ENCODE measurements at regions not wholly inside any gene's neighbourhood (a gene's known extent, or its start where the extent isn't known, plus 50 kb on each side); places are given as distances from the start of the nearest gene placed in this dataset.
"Not testable (repeated sequence)": the region's sequence is repeated elsewhere in the genome, so short reads cannot be mapped to it uniquely, and the experiment has no call there.

DNA sequence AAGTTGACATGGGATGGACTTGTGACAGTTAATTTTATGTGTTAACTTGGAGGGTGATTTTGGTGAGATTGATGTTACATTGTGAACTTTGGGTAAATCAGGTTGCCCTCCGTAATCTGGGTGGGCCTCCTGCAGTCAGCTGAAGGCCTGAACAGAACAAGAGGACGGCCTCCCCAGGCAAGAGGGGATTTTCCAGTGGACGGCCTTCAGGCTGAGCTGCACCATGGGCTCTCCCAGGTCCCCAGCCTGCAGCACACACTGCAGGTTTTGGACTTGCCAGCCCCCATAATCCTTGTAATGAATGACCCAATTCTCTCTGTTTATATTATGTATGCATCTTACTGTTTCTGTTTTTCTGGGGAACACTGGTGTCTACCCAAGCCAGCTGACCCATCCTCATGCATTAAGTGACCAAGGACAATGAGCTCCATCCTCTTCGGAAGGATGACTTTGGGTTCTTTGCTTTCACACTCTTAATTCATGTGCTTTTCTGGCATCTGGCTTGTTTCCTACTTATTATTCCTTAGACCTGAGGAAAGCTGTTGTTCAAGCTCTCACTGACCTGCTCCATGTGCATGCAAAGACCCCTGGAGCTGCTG is 64.2 kb downstream of the DACT2 start:
- peaks cover 0 to 2% (median 0%) of the 10 kb centered on the region in 3 donors for H3K4me1 Mint-ChIP-seq
- no peaks in the 10 kb centered on the region for H3K27me3 Mint-ChIP-seq
- H3K9me3 Mint-ChIP-seq: peaks cover 0 to 13% (median 2%) of the 10 kb centered on the region in 3 donors
- no peak overlapping the region for H3K27ac Mint-ChIP-seq
- H3K36me3 Mint-ChIP-seq: no peaks in the 10 kb centered on the region
- no peak overlapping the region for H3K4me3 Mint-ChIP-seq

DNA sequence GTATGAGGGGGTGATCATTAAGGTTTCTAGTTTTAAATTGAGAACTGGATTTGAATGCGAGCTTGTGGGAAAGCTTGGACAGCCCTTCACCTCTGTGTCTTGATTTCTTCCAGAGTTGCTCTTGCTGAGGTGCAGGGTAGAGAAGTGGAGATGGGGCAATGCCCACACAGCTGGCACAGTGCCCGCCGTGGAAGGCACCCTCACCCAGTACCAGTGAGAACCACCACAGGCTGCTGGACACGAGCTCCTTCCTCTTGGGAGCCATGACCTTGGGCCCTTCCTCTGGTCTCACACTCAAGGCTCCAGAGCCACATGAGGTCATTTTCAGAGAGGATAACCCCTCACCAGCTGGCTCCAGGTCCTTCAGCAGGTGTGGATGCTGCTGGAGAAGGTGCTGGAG is 67.3 kb downstream of the DACT2 start:
- Mint-ChIP-seq H3K27me3 (no peaks in the 10 kb centered on the region), H3K27ac (no peak overlapping the region), H3K4me1 (peaks cover 0 to 2% (median 0%) of the 10 kb centered on the region in 3 donors), H3K9me3 (peaks cover 0 to 10% (median 0%) of the 10 kb centered on the region in 3 donors), H3K4me3 (no peak overlapping the region), H3K36me3 (no peaks in the 10 kb centered on the region)

DNA sequence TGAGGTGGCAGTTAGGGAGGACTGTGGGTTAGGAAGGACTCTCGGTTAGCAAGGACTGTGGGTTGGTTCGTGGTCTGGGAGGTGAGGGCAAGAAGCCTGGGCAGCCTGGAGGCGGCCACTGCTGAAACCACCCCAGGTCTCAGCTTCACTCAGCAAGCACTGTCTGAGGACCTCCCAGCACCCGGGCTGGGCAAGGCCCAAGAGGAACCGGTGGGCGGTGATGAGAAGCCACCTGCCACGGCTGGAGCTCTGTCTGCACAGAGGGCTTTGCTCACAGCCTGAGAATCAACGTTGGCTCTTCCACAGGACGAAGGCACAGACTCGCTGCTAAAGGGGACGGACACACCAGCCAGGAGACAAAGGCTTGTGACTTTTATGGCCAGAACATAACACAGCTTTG is 69.3 kb downstream of the DACT2 start:
- H3K4me3 Mint-ChIP-seq: no peak overlapping the region
- H3K27me3 Mint-ChIP-seq: no peaks in the 10 kb centered on the region
- no peak overlapping the region for H3K27ac Mint-ChIP-seq
- H3K9me3 Mint-ChIP-seq: peaks cover 0 to 8% (median 0%) of the 10 kb centered on the region in 3 donors
- H3K4me1 Mint-ChIP-seq: peaks cover 0 to 2% (median 0%) of the 10 kb centered on the region in 3 donors
- no peaks in the 10 kb centered on the region for H3K36me3 Mint-ChIP-seq

DNA sequence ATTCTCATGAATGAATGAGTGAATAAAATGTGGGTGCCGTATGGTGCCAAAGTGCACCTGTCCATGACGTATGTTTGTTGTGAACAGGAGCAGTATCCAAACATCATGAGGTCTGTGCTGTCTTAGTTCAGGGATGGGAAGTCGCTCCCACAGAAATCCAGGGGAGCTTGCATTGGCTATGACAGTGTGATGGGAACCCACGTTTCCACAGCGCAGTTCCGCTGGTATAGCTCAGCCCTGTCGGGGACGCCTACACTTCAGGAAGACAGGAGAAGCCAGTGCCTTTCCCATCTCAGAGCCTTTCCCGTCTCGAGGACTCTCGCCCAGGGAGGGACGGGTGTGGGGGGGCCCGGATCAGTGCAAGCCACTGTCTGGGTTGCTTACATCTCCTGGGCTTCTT is 69.8 kb downstream of the DACT2 start:
- H3K27me3 Mint-ChIP-seq: no peaks in the 10 kb centered on the region
- H3K4me1 Mint-ChIP-seq: peaks cover 0 to 2% (median 0%) of the 10 kb centered on the region in 3 donors
- H3K9me3 Mint-ChIP-seq: peaks cover 0 to 2% (median 0%) of the 10 kb centered on the region in 3 donors
- H3K36me3 Mint-ChIP-seq: no peaks in the 10 kb centered on the region
- no peak overlapping the region for H3K27ac Mint-ChIP-seq
- no peak overlapping the region for H3K4me3 Mint-ChIP-seq

- Mint-ChIP-seq H3K4me3 (no peak overlapping the region), H3K4me1 (no peaks in the 10 kb centered on the region), H3K27ac (no peak overlapping the region), H3K27me3 (no peaks in the 10 kb centered on the region), H3K9me3 (peaks cover 0 to 1% (median 0%) of the 10 kb centered on the region in 3 donors), H3K36me3 (no peaks in the 10 kb centered on the region)
These were observed 71.4 kb downstream of the DACT2 start for GRCh38 chr6:168248148-168248620.

GRCh38 chr6:168247443-168248147 is 72.0 kb downstream of the DACT2 start:
- Mint-ChIP-seq H3K4me3 (no peak overlapping the region), H3K9me3 (peaks cover 0 to 1% (median 0%) of the 10 kb centered on the region in 3 donors), H3K36me3 (no peaks in the 10 kb centered on the region), H3K4me1 (no peaks in the 10 kb centered on the region), H3K27ac (no peak overlapping the region), H3K27me3 (no peaks in the 10 kb centered on the region)

DNA sequence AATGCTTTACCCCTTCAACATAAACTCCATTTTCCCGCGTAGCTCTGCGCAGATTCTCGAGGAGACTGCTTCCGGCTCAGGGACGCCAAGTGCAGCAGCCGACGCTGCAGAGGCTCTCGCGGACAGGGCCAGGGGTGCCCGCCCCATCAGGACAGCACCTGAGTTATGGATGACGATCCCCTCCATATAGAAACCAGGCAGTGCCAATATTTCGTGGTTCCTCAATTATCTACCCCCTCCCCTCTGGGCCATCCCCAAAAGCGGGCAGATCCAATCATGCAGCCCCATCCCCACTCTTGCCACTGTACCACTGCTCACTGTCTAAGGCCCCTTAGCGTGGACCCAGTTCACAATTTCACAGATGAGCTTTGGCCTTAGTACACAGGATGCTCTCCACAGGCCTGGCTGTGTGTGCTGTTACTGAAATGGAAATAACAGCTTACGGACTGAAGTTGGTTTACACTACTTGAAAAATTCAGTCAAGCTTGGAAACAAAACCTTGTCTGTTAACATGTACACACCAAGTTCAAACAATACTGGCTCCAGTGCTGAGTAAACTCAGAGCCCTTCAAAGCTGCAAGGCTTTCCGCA is 74.5 kb downstream of the DACT2 start:
- H3K9me3 Mint-ChIP-seq: peaks cover 0 to 1% (median 0%) of the 10 kb centered on the region in 3 donors
- H3K4me3 Mint-ChIP-seq: no peak overlapping the region
- H3K27me3 Mint-ChIP-seq: no peaks in the 10 kb centered on the region
- H3K36me3 Mint-ChIP-seq: no peaks in the 10 kb centered on the region
- no peaks in the 10 kb centered on the region for H3K4me1 Mint-ChIP-seq
- H3K27ac Mint-ChIP-seq: no peak overlapping the region

DNA sequence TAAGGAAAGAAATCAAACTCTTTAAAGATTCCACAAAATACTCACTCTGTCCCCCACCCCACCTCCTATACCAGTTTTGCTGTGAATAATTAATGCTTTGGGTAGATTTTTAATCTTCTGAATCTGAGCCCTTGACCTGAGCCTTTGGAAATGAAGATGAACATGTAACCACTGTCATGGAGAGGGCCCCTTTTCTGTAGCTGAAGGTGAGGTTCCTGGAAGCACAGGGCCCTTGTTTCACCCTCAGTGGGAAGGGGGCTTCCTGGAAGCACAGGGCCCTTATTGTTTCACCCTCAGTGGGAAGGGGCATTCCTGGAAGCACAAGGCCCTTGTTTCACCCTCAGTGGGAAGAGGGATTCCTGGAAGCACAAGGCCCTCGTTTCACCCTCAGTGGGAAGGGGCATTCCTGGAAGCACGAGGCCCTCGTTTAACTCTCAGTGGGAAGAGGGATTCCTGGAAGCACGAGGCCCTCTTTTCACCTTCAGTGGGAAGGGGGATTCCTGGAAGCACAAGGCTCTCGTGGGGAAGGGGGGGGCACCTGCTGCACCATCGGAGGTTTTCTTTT is 75.7 kb downstream of the DACT2 start:
- H3K9me3 Mint-ChIP-seq: peaks cover 0 to 1% (median 0%) of the 10 kb centered on the region in 3 donors
- no peaks in the 10 kb centered on the region for H3K4me1 Mint-ChIP-seq
- H3K27ac Mint-ChIP-seq: no peak overlapping the region
- H3K27me3 Mint-ChIP-seq: peaks cover 2% of the 10 kb centered on the region
- no peaks in the 10 kb centered on the region for H3K36me3 Mint-ChIP-seq
- H3K4me3 Mint-ChIP-seq: no peak overlapping the region

GRCh38 chr6:168242940-168243225 is 76.7 kb downstream of the DACT2 start:
- H3K27me3 Mint-ChIP-seq: peaks cover 2% of the 10 kb centered on the region
- H3K4me1 Mint-ChIP-seq: no peaks in the 10 kb centered on the region
- no peak overlapping the region for H3K4me3 Mint-ChIP-seq
- no peaks in the 10 kb centered on the region for H3K36me3 Mint-ChIP-seq
- no peak overlapping the region for H3K27ac Mint-ChIP-seq
- peaks cover 0 to 1% (median 0%) of the 10 kb centered on the region in 3 donors for H3K9me3 Mint-ChIP-seq

GRCh38 chr6:168242111-168242939 is 77.3 kb downstream of the DACT2 start:
- Mint-ChIP-seq H3K36me3 (no peaks in the 10 kb centered on the region), H3K27me3 (peaks cover 2% of the 10 kb centered on the region), H3K27ac (no peak overlapping the region), H3K4me3 (no peak overlapping the region), H3K4me1 (no peaks in the 10 kb centered on the region), H3K9me3 (peaks cover 0 to 1% (median 0%) of the 10 kb centered on the region in 3 donors)

DNA sequence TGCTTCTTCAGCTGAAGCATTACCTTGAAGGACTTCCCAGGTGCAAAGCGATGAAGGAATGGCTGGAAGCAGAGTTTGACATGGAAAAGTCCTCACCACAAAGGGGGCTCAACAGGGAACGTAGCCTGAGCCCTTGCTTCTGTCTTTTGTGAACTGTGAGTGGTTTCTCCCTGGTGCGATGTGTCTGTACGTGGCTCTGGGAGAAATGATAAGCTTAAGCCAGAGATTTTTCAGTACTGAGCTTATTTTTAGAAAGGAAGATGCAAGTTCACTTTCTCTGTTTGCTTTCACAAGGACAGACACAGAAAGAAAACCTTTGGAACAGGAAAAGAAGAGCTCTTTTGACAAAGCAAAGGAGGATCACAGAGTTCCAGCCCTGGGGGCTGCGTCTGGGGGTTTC is 79.4 kb downstream of the DACT2 start:
- H3K27me3 Mint-ChIP-seq: peaks cover 2% of the 10 kb centered on the region
- H3K36me3 Mint-ChIP-seq: no peaks in the 10 kb centered on the region
- no peaks in the 10 kb centered on the region for H3K4me1 Mint-ChIP-seq
- peaks cover 0 to 1% (median 0%) of the 10 kb centered on the region in 3 donors for H3K9me3 Mint-ChIP-seq
- H3K4me3 Mint-ChIP-seq: no peak overlapping the region
- no peak overlapping the region for H3K27ac Mint-ChIP-seq

GRCh38 chr6:168239044-168239773 is 80.4 kb downstream of the DACT2 start:
- Mint-ChIP-seq H3K27ac (no peak overlapping the region), H3K36me3 (no peaks in the 10 kb centered on the region), H3K4me1 (no peaks in the 10 kb centered on the region), H3K9me3 (peaks cover 0 to 1% (median 0%) of the 10 kb centered on the region in 3 donors), H3K27me3 (peaks cover 2% of the 10 kb centered on the region), H3K4me3 (no peak overlapping the region)

GRCh38 chr6:168238159-168238909 is 81.2 kb downstream of the DACT2 start:
- Mint-ChIP-seq H3K36me3 (no peaks in the 10 kb centered on the region), H3K4me3 (no peak overlapping the region), H3K9me3 (peaks cover 0 to under 1% (median 0%) of the 10 kb centered on the region in 3 donors), H3K27ac (no peak overlapping the region), H3K27me3 (peaks cover 2% of the 10 kb centered on the region), H3K4me1 (no peaks in the 10 kb centered on the region)

- H3K9me3 Mint-ChIP-seq, H3K27me3 Mint-ChIP-seq, H3K4me1 Mint-ChIP-seq, H3K27ac Mint-ChIP-seq, H3K4me3 Mint-ChIP-seq, H3K36me3 Mint-ChIP-seq: not testable (repeated sequence)
These were observed 85.7 kb downstream of the DACT2 start for GRCh38 chr6:168233875-168234213.
